ENCODE measurements at regions not wholly inside any gene's neighbourhood (a gene's known extent, or its start where the extent isn't known, plus 50 kb on each side); places are given as distances from the start of the nearest gene placed in this dataset.

GRCh38 chr7:85322252-85322651 is 135.4 kb upstream of the SEMA3D start:
- TF ChIP-seq CTCF (IDR thresholded peaks at IDR 0.05; ENCODE audit: low read depth, low read length, poor library complexity, severe bottlenecking) (no peak), EZH2phosphoT487 (IDR thresholded peaks at IDR 0.05; ENCODE audit: borderline replicate concordance, low read length) (no peak)
